NCI-H82 (cell line): ENCODE measurements at regions not wholly inside any gene's neighbourhood (a gene's known extent, or its start where the extent isn't known, plus 50 kb on each side); places are given as distances from the start of the nearest gene placed in this dataset.

Experiments used
- DNase-seq: peaks from one replicate; lab custom pipeline; 2025; lab: John Stamatoyannopoulos, UW

DNA sequence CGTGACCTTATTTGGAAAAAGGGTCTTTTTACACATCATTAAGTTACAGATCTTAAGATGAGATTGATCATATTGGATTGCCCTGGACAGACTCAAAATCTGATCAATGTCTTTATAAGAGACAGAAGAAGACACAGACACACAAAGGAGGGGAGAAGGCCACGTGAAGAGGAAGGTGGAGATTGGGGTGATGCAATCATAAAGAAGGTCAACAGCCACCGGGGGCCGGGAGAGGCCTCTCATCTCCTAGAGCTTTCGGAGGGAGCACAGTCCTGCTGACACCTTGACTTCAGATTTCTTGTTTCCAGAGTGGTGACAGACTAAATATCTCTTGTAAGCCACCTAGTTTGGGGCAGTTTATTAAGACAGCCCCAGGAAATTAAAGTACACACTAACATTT lies 204.6 kb upstream of the CSF3R start:
- DNase-seq = no peak

DNA sequence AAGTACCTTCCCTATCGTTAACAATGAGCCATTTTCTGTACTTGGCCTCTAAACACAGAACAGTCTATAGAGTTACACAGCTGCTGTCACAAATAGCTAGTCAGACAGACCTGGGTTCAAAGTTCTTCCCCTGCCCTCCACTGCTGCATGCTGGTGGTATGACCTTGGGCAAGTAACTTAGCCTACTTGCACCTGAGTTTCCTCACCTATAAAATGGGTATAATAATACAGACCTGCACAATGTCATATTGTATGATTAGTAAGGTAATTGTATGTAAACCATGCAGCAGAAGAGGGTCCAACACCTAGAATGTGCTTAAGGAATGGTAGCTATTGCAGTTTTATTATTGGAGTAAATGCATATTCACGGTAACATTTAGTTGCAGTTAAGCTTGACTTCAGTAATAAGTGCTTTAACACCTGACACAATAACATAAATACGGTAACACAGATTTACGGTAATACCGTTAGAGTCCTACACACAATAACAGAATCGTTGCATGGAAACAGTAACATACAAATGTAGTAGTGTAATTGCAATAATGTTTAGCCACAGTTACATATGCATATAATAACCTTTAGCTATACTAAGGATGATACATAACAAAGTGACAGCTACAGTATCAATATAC lies 193.3 kb upstream of the CSF3R start:
- no peak for DNase-seq

DNA sequence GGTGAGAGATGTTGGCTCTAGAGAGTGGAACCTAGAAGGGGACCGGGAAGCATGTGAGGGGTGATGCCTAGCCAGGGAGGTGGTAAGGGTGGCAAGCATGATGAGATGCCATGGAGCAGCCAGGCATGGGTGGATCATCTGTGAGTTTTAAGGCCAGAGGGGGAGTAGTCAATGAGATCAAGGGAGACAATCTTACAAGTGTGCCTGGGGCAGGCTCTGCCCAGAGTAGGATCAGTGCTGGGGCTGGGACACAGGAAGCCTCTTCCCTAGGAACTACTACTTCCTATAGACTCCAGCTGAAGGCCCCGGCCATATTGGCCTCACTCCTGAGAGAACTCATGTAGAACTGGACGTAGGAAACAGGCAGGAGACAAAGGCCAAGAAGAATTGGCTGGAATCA lies 192.4 kb upstream of the CSF3R start:
- no peak for DNase-seq

DNA sequence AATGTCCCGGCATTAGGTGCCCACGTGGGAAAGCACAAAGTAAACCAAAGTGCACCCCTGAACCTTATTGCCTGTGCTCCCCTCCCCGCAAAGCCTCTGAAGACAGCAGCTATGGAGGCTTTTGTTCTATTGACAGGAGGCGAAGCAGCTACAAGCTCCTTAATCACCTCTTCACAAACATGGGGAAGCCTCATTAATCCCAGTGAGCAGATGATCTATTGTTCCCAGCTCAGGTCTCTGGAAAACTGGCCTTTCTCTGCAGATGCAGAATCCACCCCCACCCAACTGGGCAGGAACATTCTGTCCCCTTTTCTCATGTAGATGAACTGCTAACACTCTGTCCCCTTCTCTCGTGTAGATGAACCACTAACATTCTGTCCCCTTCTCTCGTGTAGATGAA lies 190.5 kb upstream of the CSF3R start:
- peak; percentile 97 for DNase-seq

DNA sequence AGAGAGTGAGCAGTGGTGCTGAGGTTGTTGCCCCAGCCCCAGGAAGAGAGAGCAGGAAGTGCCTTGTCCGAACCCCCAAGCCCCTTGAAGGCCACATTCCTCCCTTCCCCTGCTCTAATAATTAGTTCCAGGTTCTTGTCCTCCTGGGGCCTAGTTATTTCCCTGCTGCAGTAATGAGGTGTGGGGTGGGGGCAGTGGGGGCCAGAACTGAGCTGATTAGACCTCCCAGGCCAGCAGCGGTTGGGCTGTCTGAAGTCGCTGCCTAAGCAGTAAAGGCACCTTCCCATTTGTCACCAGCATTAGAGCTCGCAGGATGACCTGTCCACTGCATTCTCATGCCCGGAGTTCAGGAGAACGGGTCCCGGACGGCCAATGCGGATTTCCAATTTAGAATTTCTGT lies 186.5 kb upstream of the CSF3R start:
- peak; percentile 66 for DNase-seq

DNA sequence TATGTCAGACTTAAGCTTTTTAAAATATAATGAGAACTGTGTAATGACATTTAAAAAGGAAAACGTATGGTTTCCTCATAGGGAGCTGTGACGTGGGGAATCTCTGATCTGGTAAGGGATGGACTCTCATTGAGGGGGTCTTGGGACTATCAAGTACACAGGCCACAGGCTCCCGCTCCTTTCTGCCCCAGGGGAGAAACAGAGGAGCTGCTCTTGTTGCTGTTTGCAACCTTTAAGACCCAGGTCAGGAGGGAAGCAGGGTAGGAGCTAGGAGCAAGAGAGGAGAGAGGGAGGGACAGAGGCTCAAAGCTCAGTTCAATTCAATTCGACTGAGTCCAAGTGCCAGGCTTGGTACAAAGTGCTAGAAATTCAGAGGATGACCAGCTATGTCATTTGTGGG lies 185.1 kb upstream of the CSF3R start:
- DNase-seq = no peak

DNA sequence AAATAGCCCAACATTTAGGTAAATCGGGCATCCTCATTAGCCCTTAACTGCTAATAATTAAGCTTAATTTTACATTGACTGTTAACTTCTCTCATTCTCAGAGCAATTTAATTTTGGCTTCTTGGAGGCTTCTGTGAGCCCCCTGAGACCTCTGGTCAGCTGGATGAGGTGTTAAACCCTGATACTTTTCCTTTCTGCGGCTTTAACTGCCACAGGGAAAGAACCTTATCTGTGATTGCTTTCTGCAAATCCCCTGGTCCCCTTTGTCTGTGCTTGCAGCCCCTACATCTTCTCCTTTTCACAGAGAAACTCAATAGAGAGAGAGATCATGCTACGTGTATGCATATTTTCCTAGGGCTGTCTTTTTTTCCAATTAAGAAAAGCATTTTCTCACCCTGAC lies 184.5 kb upstream of the CSF3R start:
- DNase-seq = peak; percentile 25

DNA sequence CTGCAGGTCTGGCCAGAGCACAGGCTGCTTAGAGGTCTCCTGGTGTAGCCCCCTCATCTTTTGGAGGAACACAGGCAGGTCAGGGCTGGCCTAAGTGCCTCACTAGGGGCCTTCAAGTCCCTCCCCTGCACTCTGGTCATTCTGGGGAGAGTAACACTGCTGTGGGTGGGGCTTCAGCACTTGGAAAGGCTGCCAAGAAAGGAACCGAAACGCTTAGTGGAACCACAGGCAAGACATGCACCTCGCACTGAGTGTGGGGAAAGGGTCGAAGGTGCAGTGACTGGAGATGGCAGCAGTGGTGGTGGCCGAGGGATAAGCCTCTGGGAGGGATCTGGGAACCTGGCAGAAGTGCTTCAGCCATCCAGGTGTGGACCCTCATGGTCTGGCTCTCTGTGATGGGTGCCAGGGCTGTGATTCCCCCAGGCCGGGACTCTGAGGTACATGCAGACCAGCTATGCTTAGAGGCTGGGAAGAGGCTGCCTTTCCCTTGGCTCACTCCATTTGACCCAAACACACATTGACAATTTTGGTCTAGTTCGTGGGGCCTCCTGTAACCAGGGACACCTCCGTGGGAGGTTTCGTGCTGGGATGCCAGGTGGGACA lies 182.9 kb upstream of the CSF3R start:
- no peak for DNase-seq

DNA sequence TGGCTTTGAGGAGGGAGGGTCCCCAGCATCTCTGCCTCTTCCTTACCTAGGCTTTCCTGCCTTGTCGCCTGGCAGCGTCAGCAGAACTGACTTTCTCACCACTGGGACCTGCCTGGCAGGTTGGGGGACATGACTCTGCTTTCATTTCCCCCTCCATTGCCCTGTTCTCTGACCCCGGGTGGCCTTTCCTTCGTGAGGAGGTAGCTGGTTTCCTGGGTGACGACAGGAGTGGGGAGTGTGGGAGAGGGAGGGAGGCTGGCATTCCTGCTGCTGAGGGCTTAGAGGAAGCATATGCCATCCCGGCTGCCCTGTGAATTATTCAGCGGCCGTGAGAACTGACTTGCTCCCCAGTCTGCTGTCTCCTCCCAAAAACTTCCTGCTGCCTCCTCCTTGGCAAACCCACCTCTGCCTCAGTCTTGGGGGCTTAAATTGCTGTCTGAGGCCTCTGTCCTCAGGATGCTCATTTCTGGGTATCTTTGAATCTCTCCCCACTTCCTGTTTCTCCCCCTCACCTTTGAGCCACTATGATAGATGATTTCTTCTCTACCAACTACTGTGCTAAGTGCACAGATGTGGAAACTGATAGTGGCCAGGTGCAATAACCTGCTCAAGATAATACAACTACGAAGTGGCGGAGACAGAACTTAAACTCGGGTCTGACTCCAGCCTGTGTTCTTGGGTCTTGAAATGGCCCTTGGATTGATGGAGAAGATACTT lies 182.0 kb upstream of the CSF3R start:
- DNase-seq = no peak

DNA sequence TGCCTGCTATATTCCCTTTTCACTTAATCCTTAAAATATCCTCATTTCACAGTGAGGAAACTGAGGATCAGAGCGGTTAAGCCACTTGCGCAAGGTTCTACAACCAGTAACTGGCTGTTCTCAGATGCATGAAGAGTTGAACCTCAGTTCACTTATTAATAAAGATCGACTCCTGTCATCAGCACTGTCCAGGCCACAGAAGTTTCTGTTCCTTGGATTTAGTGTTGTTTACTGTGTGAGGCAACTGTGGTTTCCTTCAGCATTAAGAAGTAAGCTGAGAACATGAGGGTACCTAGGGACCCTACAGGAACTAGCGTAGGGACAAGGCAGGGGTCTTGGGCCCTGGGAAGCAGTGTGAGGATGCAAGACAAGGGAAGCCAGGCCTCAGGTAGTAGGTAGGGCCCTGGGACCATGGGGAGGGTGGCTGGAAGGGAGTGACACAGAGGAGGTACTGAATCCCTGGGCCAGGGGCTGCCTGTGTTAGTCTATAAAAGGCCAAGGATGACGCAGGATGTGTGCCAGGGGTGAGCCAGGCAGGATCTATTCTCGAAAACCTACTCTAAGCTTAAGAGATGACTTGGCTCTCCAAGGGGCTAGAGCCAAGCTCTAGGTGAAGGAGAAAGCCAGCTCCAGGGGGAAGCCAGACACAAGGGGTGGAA lies 181.2 kb upstream of the CSF3R start:
- no peak for DNase-seq

DNA sequence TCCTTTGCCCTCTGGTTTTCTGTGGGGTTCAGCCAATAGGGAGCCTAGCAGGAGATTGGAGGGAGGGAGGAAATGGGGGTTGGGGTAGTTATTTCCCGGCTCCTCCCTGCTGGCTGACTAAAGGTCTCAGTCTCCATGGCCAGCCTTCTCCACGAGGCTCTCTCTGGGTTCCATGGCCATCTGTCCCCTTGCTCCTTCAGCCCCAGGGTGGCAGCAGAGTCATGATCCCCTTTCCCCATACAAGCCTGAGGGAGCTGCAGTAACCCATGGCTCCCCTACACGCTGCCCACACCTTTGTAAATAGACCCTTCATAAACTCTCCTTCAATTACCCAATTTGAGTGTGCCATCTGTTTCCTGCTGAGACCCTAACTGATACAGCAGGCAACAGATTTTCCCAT lies 176.1 kb upstream of the CSF3R start:
- DNase-seq = peak; percentile 59

DNA sequence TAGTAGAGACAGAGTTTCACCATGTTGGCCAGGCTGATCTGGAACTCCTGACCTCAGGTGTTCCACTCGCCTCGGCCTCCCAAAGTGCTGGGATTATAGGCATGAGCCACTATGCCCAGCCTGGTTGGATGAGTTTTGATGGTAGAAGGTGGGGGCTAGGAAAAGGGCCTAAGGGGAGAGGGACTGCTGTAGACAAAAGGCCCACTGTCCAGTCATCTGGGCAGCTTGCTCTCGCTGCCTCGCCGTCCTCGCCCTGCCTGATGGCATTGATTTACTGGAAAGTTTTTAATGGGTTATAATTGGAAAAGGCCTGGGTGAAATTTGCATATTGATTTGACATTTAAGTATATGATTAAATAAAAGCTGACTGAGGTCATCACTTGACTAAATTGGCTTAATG lies 175.1 kb upstream of the CSF3R start:
- DNase-seq = no peak

DNA sequence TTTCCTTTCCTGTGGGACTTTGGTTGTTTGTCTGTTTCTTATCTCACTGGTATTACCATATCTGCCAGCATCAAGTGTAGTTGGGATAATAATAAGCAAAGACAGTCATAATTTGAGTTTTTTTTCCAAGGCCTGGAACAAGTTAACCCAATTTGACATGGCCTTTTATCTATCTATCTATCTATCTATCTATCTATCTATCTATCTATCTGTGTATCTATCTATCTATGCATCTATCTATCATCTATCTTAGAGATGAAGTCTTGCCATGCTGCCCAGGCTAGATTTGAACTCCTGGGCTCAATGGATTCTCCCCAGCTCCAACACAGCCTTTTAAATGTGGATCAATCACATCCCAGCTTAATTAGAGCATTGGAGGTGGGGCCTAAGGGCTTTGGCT lies 174.1 kb upstream of the CSF3R start:
- DNase-seq = peak; percentile 32

DNA sequence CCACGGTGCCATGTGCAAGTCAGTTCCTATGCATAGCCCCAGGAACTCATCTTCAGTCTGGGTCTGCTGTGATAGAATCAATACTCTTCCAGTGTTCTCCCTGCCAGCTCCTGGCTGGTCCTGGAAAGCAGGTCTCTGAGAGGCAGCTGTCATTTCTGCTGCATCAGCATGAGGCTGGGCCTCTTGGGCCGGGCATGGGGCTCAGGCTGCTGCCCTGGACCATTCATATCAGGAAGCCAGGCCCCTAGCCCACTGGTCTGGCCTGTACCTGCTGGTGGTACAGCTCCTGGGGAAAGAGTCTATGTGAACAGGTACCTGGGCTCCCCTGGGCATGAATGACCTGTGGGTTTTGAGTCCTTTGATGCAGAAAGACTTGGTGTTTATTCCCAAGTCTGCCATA lies 173.6 kb upstream of the CSF3R start:
- DNase-seq = no peak

DNA sequence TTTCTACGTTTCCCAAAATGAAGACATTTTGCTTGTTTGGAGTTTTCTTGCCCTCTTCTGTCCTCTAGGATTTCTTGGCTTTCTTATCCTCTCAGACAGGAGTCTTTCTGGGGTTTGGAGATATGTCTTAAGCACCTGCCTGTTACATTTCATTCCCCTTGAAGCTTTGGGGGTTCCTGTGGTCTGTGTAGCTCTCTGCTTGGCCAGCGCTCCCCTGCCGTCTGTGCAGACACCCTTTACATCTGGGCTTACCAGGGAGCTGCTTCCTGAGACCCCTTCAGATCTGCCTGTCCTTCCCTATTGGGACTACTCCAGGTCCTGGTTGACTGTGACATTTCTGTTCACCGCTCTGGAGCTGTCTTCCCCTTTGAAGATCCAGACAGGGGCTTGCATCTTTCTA lies 171.9 kb upstream of the CSF3R start:
- no peak for DNase-seq

DNA sequence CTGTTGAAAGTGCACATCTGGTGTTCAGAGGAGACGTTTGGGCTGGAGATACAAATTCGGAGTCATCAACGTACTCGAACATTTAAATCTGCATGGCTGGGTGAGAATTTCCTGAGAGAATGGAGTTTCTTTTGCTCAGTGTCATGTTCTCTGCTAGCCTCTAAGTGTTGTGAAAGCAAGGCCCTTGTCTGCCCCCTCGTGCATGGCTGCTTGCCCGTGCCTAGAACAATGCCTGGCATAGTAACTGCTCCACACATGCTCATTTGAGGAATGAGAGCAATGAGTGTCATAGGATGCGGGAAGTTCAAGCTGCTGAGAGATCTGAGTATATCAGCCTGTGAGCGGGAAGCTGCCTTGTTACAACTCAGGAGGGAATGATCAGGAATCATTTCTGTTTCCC lies 171.1 kb upstream of the CSF3R start:
- no peak for DNase-seq

DNA sequence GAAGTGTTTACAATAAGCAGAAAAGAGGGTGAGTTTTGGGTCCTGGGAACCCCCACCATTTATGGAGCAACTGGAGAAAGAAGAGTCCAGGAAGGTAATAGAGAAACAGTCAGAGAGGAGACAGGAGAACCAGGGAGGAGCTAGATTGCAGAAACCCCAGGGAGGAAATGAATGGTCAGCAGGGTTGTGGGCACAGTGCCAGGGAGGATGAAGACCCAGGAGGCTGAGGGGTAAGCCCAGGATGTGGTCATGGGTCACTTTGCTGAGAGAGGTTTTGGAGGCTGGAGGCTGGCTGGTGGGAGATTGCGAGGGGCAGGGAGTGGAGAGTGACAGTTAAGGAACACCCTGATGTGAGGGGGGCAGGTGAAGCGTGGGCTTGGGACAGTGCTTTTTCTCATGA lies 169.9 kb upstream of the CSF3R start:
- no peak for DNase-seq

DNA sequence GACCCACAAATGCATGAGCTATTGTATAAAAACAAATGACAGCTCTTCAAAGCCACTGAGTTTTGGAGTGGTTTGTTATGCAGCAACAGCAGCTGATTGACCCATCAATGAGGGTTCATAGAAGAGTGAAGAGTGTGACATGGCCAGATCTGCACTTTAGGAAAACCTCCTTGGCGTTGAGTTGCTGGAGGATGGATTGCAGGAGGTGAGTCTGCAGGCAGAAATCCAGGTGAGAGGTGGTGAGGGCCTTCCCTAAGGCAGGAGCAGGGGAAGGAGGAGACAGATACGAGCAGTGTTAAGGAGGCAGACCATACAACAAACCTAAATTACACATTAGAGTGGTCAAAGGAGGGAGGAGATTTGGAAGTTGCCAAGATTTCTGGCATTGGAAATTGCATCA lies 169.3 kb upstream of the CSF3R start:
- DNase-seq = no peak

DNA sequence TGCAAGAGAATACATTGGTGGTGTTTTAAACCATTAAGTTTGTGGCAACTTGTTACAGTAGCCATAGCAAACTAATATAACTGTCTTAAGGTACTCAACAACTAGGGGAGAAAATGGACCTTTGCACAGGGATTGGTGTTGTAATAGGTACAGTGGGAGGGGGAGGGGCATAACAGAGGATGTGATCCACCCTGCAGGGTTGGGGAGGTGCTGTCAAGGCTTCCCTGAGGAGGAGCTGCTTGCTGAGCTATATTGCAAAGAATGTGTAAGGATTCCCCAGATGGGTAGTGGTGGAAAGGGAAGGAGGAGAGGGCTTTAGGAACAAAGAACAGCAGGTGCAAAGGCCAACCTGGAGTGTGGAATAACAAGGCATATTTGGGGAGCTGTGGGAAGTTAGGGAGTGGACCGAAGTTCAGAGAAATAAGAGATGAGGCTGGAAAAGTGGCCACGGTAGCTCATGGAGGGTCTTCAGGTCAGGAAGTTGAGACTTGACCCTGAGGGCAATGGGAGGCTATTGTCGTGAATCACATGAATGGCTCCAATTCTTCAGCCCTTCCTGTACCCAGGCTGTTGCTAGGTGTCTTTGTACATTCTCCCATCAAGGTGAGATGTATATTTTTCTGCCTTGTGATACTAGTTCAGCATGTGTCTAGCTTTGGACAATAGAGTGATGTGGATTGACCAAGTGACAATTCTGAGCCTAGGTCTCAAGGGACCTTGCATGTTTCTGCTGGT lies 168.6 kb upstream of the CSF3R start:
- DNase-seq = no peak

DNA sequence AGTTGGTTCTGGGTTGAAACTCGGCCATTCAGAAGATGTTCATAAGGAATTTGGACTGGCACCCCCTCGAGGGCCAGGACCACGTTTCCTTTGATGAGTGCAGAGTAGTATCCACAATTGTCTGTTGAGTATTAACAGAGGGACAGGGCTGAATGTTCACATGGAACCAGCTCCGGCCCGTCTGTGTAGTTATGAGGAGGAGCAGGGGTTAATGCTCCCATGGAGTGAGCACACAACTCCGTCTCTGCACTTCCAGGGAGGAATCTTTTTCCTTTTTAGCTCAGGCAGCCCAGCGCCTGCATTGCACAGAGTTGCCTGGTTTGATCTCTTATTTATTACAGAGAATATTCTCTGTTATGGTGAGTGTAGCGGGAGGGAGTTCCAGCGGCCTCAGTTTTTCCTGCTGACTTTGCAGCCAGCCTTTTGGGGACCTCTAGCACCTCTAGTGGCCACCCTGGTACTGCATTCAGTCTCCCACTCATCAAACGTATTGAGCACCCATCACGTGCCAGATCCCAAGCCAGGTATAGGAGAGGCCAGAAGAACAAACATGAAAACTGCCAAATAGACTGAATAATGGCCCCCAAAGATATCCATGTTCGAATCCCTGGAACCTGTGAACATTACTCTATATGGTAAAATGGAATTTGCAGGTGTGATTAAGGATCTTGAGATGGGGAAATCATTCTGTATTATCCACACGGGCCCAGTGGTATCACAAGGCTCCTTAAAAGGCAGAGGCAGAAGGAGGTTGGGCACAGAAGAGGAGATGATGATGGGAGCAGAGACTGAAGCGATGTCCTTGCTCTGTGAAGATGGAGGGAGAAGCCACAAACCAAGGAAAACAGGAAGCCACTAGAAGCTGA lies 167.7 kb upstream of the CSF3R start:
- DNase-seq = peak; percentile 87

DNA sequence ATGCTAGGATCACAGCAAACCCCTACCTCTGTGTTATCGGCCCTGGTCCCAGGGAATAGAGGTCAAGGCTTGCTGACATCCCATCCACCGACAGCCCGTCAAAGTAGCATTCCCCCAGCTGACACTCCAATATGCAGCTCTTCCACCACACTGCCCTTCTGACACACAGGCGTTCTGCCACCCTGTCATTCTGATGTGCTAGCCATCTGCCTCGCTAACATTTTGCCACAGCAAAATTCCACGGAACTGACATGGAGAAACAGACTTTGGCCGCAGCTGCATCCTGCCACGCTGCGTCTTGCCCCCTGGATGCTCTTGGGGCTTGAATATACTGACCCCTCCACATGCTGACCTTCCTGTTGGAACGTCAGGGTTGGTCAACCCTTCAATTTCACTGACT lies 163.2 kb upstream of the CSF3R start:
- no peak for DNase-seq

DNA sequence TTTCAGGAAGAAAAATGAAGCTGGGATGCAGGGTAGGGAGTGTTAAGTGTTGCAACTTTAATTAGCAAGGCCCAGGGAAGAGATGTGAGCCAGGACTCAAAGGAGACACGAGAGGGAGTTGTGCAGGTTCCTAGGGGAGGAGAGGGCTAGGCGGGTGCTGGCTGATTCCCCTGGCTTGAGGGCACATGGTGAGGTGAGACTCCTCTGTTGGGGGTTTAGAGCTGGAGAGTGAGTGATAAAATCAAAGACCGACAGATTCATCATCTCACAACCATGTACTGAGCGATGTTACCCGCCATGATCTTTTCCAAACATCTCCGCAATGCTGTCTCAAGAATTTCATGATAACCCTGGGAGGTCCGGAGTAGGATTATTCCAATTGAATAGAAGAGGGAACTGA lies 161.8 kb upstream of the CSF3R start:
- no peak for DNase-seq
